CD4-positive, alpha-beta T cell (primary cell): ENCODE measurements at regions not wholly inside any gene's neighbourhood (a gene's known extent, or its start where the extent isn't known, plus 50 kb on each side); places are given as distances from the start of the nearest gene placed in this dataset.

Source experiments
- ATAC-seq: fragments of 200-7000 bp; cut with Tn5 transposase; one replicate; pipeline ENCODE4 v1.10.0; 2022; ENCODE audit warnings: mild to moderate bottlenecking; ENCODE audit not compliant: poor library complexity
- CTCF ChIA-PET: fragments of 350-600 bp; sonication (Branson Sonifier 250); formaldehyde crosslinking; loops from one replicate; lab custom pipeline; 2021; ENCODE audit warnings: antibody characterized with exemption, inconsistent platforms; lab: Charles Lee
- POLR2A ChIA-PET: fragments of 350-600 bp; sonication (Branson Sonifier 250); formaldehyde crosslinking; loops from one replicate; lab custom pipeline; 2021; ENCODE audit warnings: antibody characterized with exemption, inconsistent platforms; lab: Charles Lee
- DNase-seq, 14 experiments: peaks; one replicate each; pipeline ENCODE4 v3.0.0-alpha.2; 2013 to 2020; ENCODE audit warnings: mixed read lengths in 2 of 14
- H3K27ac ChIP-seq, 2 donors: one replicate each; pipeline versions ENCODE4 v1.5.1 to v1.7.0; 2013; ENCODE audit warnings: low read length in 2 of 2, low read depth in 1 of 2, mild to moderate bottlenecking in 1 of 2
- H3K27me3 ChIP-seq, 2 experiments: 1 replicate in 1 of 2; 2 replicates in 1 of 2; pipeline versions ENCODE4 v1.6.1 to v1.7.0; 2013; ENCODE audit warnings: low read length in 2 of 2, control low read depth in 1 of 2, mild to moderate bottlenecking in 1 of 2, moderate library complexity in 1 of 2; ENCODE audit not compliant: insufficient read depth in 2 of 2, control insufficient read depth in 1 of 2
- H3K36me3 ChIP-seq: one replicate; pipeline ENCODE4 v1.6.1; 2013; ENCODE audit warnings: low read length, control low read depth; ENCODE audit not compliant: insufficient read depth
- H3K4me1 ChIP-seq: one replicate; pipeline ENCODE4 v1.6.1; 2013; ENCODE audit warnings: low read length, control low read depth; ENCODE audit not compliant: insufficient read depth
- H3K4me3 ChIP-seq: one replicate; pipeline ENCODE4 v1.5.1; 2013; ENCODE audit warnings: mild to moderate bottlenecking, low read length, moderate library complexity
- H3K9me3 ChIP-seq, 2 experiments: 1 replicate in 1 of 2; 2 replicates in 1 of 2; pipeline versions ENCODE4 v1.6.1 to v1.7.0; 2013; ENCODE audit warnings: low read length in 2 of 2, mild to moderate bottlenecking in 2 of 2, control low read depth in 1 of 2, moderate library complexity in 1 of 2; ENCODE audit not compliant: control insufficient read depth in 1 of 2, insufficient read depth in 1 of 2
- H3K27ac Mint-ChIP-seq: one replicate; pipeline ENCODE4 v1.8.0; 2020; ENCODE audit warnings: mixed read lengths
- H3K27me3 Mint-ChIP-seq: one replicate; pipeline ENCODE4 v1.8.0; 2021; ENCODE audit warnings: mixed read lengths
- H3K36me3 Mint-ChIP-seq: one replicate; pipeline ENCODE4 v1.8.0; 2021; ENCODE audit warnings: low read depth, mixed read lengths
- H3K4me1 Mint-ChIP-seq: one replicate; pipeline ENCODE4 v1.8.0; 2021; ENCODE audit warnings: low read depth, mixed read lengths
- H3K4me3 Mint-ChIP-seq: one replicate; pipeline ENCODE4 v1.8.0; 2020; ENCODE audit warnings: mild to moderate bottlenecking, mixed read lengths
- H3K9me3 Mint-ChIP-seq: one replicate; pipeline ENCODE4 v1.8.0; 2020; ENCODE audit warnings: mixed read lengths
- CTCF ChIP-seq: fragments of 200-600 bp; IDR thresholded peaks from one replicate; pipeline ENCODE4 v1.8.0; 2022; ENCODE audit warnings: antibody characterized with exemption, mild to moderate bottlenecking
- intact Hi-C, 2 experiments: fragments of 100-400 bp; cut with DNase I in 1 of 2; cut with micrococcal nuclease in 1 of 2; formaldehyde crosslinking; loops; one replicate each; pipeline versions ENCODE4 v1.15.1 to v1.9.0; 2023 to 2025; cut with DNase I, micrococcal nuclease

GRCh38 chr1:55473661-55474060 is 258.5 kb upstream of the USP24 start:
- no peaks in the 10 kb centered on the region for H3K4me1 Mint-ChIP-seq
- ChIA-PET CTCF (no interaction called here), POLR2A (no interaction called here)
- no peaks in the 10 kb centered on the region for H3K36me3 Mint-ChIP-seq
- H3K9me3 Mint-ChIP-seq, result no peaks in the 10 kb centered on the region
- DNase-seq (no peak), ATAC-seq (no peak)
- H3K27me3 Mint-ChIP-seq, result peaks cover 21% of the 10 kb centered on the region
- Histone ChIP-seq H3K9me3 (no peaks in the 10 kb centered on the region), H3K36me3 (no peaks in the 10 kb centered on the region), H3K27ac (no peak overlapping the region), H3K4me1 (no peaks in the 10 kb centered on the region), H3K4me3 (no peak overlapping the region), H3K27me3 (peaks cover 5 to 7% of the 10 kb centered on the region in 2 experiments)
- no peak overlapping the region for H3K27ac Mint-ChIP-seq
- intact Hi-C loops, result no loop called here
- no peak overlapping the region for H3K4me3 Mint-ChIP-seq
- TF ChIP-seq CTCF, result no peak

DNA sequence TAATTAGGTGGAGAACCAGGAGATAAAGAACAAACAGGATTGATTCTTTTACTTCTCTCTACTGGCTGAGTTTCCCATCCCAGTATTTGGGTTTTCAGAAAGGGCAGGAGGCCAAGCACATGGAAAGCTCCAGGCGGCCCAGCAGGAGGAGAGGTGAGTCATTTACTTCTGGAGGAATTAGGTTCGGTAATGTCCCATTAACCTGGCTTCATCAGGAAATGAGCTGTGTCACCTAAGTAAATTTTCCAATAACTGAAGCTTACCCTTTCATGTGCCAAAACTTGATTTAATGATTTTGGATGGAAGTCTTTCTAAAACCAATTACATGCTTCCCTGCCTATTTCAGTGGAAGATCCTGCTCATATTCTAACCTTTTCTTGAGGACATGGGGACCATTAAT is 257.6 kb upstream of the USP24 start:
- Mint-ChIP-seq H3K4me1 (no peaks in the 10 kb centered on the region), H3K9me3 (no peaks in the 10 kb centered on the region), H3K36me3 (no peaks in the 10 kb centered on the region), H3K4me3 (no peak overlapping the region), H3K27me3 (peaks cover 18% of the 10 kb centered on the region), H3K27ac (no peak overlapping the region)
- ChIA-PET POLR2A (no interaction called here), CTCF (no interaction called here)
- Histone ChIP-seq H3K4me3 (no peak overlapping the region), H3K27ac (no peak overlapping the region), H3K4me1 (no peaks in the 10 kb centered on the region), H3K27me3 (peaks cover 5 to 7% of the 10 kb centered on the region in 2 experiments), H3K9me3 (no peaks in the 10 kb centered on the region), H3K36me3 (no peaks in the 10 kb centered on the region)
- ATAC-seq (no peak), DNase-seq (no peak)
- intact Hi-C loops, result no loop called here
- no peak for TF ChIP-seq CTCF

DNA sequence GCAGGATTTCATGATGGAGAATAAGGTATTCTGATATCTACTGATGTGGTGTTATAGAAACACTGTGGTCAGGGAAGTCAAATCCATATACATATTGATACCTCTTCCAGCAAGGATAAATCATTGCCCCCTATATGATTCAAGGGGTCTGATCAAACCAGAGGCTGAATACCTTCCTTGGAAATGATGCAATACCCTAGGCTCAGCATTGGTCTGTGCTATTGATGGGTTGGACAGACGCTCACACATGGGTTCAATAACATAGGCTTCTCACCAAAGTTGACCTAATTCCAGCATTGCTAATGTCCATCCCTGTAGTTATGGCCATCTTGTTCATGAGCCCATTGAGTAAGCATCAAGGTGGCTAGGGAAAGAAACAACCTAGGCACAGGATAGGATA is 257.0 kb upstream of the USP24 start:
- H3K4me3 Mint-ChIP-seq, result no peak overlapping the region
- H3K4me3 ChIP-seq, result no peak overlapping the region
- H3K9me3 ChIP-seq, result no peaks in the 10 kb centered on the region
- no peak for ATAC-seq
- H3K4me1 ChIP-seq, result no peaks in the 10 kb centered on the region
- no peak overlapping the region for H3K27ac ChIP-seq
- TF ChIP-seq CTCF, result no peak
- ChIA-PET CTCF (no interaction called here), POLR2A (no interaction called here)
- peaks cover 13% of the 10 kb centered on the region for H3K27me3 Mint-ChIP-seq
- no peaks in the 10 kb centered on the region for H3K36me3 ChIP-seq
- DNase-seq, result no peak
- no peaks in the 10 kb centered on the region for H3K36me3 Mint-ChIP-seq
- intact Hi-C loops, result no loop called here
- no peaks in the 10 kb centered on the region for H3K9me3 Mint-ChIP-seq
- no peak overlapping the region for H3K27ac Mint-ChIP-seq
- no peaks in the 10 kb centered on the region for H3K4me1 Mint-ChIP-seq
- peaks cover 5 to 7% of the 10 kb centered on the region in 2 experiments for H3K27me3 ChIP-seq
